HT1080 (cell line): ENCODE measurements at regions not wholly inside any gene's neighbourhood (a gene's known extent, or its start where the extent isn't known, plus 50 kb on each side); places are given as distances from the start of the nearest gene placed in this dataset.
"Not testable (repeated sequence)": the region's sequence is repeated elsewhere in the genome, so short reads cannot be mapped to it uniquely, and the experiment has no call there.

ENCODE experiments used
- DNase-seq: peaks from one replicate; pipeline ENCODE4 v3.0.0-alpha.2; 2015; ENCODE audit warnings: low read depth

- DNase-seq = peak; percentile 43
These were observed 684.0 kb upstream of the ACO1 start for GRCh38 chr9:31700252-31701045.

GRCh38 chr9:31702957-31703356 is 681.5 kb upstream of the ACO1 start:
- no peak for DNase-seq

- DNase-seq = peak; percentile 17
These were observed 669.2 kb upstream of the ACO1 start for GRCh38 chr9:31715250-31715649.

GRCh38 chr9:31719262-31719661 is 665.2 kb upstream of the ACO1 start:
- DNase-seq = no peak

- no peak for DNase-seq
These were observed 654.0 kb upstream of the ACO1 start for GRCh38 chr9:31730398-31730797.

- no peak for DNase-seq
These were observed 651.3 kb upstream of the ACO1 start for GRCh38 chr9:31733166-31733565.

- no peak for DNase-seq
These were observed 647.8 kb upstream of the ACO1 start for GRCh38 chr9:31736581-31737179.

- DNase-seq = peak; percentile 3
These were observed 643.7 kb upstream of the ACO1 start for GRCh38 chr9:31740705-31741104.

- DNase-seq = no peak
These were observed 639.9 kb upstream of the ACO1 start for GRCh38 chr9:31744589-31744988.

GRCh38 chr9:31745468-31745867 is 639.0 kb upstream of the ACO1 start:
- no peak for DNase-seq

GRCh38 chr9:31745886-31746285 is 638.6 kb upstream of the ACO1 start:
- DNase-seq = no peak

- DNase-seq = no peak
These were observed 630.7 kb upstream of the ACO1 start for GRCh38 chr9:31753756-31754155.

- DNase-seq = no peak
These were observed 624.7 kb upstream of the ACO1 start for GRCh38 chr9:31759703-31760102.

GRCh38 chr9:31774021-31774420 is 610.4 kb upstream of the ACO1 start:
- not testable (repeated sequence) for DNase-seq

- no peak for DNase-seq
These were observed 609.9 kb upstream of the ACO1 start for GRCh38 chr9:31774571-31774970.

- no peak for DNase-seq
These were observed 608.0 kb upstream of the ACO1 start for GRCh38 chr9:31776471-31776870.

GRCh38 chr9:31783491-31783890 is 601.0 kb upstream of the ACO1 start:
- DNase-seq = no peak

- no peak for DNase-seq
These were observed 593.7 kb upstream of the ACO1 start for GRCh38 chr9:31790720-31791119.

- peak; percentile 41 for DNase-seq
These were observed 584.4 kb upstream of the ACO1 start for GRCh38 chr9:31799953-31800609.

GRCh38 chr9:31807574-31808256 is 576.7 kb upstream of the ACO1 start:
- no peak for DNase-seq

GRCh38 chr9:31808766-31809165 is 575.7 kb upstream of the ACO1 start:
- DNase-seq = no peak

- no peak for DNase-seq
These were observed 564.0 kb upstream of the ACO1 start for GRCh38 chr9:31820426-31820825.
